Glomerular visceral epithelial cell (primary cell): ENCODE measurements at regions not wholly inside any gene's neighbourhood (a gene's known extent, or its start where the extent isn't known, plus 50 kb on each side); places are given as distances from the start of the nearest gene placed in this dataset.

Experiments used
- DNase-seq: peaks from one replicate; pipeline ENCODE4 v3.0.0-alpha.2; 2016; ENCODE audit errors: extremely low spot score

DNA sequence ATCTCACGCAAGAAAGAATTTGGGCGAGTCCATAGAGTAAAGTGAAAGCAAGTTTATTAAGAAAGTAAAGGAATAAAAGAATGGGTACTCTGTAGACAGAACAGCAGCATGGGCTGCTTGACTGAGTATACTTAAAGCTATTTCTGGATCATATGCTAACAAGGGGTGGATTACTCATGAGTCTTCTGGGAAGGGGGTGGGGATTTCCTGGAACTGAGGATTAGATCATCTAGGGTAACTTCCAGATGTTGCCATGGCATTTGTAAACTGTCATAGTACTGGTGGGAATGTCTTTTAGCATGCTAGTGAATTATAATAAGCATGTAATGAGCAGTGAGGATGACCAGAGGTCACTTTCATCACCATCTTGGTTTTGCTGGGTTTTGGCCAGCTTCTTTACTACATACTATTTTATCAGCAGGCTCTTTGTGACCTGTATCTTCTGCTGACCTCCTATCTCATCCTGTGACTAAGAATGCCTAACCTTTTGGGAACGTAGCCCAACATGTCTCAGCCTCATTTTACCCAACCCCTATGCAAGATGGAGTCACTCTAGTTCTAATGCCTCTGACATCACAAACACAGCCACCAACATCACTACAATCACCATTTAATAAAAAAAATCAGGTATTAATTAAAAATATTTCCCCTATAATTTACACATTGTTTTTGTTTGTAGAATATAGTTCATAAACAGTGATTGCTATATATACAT lies 890.7 kb upstream of the EPHA6 start:
- peak; percentile 91 for DNase-seq

GRCh38 chr3:95926904-95927501 lies 887.4 kb upstream of the EPHA6 start:
- DNase-seq, result no peak

GRCh38 chr3:95934181-95934580 lies 880.2 kb upstream of the EPHA6 start:
- DNase-seq, result no peak

GRCh38 chr3:95939235-95939809 lies 875.1 kb upstream of the EPHA6 start:
- no peak for DNase-seq

DNA sequence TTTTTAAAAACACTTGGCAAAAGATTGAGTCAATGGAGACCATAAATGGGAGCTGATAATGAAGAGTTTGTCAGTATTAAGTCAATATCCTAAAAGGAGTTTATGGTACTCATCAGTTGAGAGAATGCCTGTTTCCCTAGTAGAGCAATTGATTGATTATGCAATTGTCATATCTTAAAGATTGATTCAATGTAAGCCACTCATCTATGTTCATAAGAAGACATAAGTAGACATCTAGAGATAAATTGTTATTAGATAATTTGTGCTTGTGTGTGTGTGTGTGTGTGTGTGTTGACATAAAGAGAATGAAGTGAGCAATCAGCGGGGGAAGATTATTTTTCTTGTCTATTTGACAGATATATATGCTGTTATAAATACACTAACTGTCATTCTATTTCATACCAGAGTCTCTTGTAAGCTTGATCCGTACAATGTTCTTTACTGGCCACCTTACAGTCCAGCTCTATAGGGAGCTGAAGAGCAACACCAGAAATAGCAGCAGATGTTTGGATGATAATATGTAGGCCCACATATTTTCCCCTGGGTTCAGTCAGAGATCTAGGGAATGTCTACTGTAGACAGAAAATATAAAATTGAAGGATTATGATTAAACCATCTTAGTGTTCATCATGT lies 848.6 kb upstream of the EPHA6 start:
- DNase-seq, result no peak

DNA sequence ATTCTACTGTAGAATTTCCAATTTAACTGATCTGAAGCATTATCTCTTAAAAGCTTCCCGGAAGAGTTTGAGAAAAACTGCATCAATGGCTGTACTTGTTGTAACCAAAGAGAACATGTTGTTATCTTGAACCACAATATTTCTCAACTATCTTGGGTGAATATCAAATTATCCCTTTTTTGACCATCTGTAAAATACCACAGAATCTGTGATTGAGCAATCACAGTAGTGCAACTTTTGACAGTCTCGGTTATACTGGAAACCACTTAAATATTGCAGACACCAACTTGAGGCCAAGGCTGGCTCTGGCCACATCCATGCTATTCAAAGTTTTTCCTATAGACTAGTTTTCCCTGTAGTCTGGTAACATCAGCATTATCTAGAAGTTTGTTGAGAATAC lies 842.8 kb upstream of the EPHA6 start:
- DNase-seq, result no peak

- DNase-seq, result no peak
These were observed 820.1 kb upstream of the EPHA6 start for GRCh38 chr3:95994338-95994737.

GRCh38 chr3:96000966-96001365 lies 813.4 kb upstream of the EPHA6 start:
- no peak for DNase-seq

GRCh38 chr3:96007650-96008195 lies 806.7 kb upstream of the EPHA6 start:
- DNase-seq, result no peak

GRCh38 chr3:96012939-96013338 lies 801.5 kb upstream of the EPHA6 start:
- DNase-seq, result no peak

DNA sequence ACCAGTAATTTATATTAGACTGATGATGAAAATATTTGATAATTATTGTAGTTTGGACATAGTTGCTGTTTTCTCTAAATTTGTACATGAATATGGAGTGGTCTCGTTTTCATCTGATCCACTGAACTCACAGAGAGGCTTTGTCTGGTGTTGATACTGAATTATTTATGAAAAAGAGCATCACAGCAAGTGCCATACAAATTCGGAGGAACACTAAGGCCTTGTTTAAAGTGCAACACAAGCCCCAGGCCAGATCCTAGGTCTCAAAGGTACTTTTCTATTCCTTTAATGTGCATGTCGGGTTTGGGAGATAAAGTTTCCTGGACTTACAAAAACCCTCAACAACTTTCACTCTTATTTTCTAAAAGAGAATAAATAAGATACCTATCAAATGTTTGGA lies 796.8 kb upstream of the EPHA6 start:
- DNase-seq, result no peak

DNA sequence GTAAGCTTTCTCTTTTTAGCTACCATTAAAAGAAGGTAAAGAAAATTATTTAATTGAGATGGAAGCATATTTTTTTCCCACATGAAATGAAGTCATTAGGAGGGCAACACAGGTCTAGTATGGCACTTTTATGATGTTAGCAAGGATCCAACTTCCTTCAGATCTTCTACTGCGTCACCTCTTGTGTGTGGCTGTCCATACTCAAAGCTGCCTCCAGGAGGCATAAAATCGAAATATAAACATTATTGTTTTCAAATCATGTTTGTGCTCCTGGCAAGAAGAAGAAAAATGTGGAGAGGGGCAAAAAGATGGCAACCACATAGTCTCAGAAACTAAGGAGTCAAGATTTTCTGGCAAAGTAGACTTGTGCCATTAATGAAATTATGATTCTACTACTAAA lies 791.7 kb upstream of the EPHA6 start:
- DNase-seq, result no peak

DNA sequence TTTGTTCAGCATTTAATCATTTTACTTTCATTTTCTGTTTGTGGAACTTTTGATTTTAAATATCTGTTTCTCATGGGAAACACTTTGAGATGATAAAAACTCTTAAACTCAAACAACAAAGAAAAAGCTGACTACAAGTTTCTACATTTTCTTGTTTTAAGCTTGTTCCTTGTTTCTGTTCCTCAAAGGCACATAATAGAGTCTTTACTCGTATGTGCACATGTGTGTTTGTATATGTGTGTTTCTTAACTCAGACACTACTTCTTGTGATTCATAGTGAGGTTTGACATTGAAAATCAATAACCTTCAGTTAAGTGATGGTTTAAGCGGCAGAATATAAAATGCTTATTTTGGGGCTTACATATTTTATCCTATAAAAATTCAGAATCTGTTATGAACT lies 786.7 kb upstream of the EPHA6 start:
- DNase-seq, result no peak

DNA sequence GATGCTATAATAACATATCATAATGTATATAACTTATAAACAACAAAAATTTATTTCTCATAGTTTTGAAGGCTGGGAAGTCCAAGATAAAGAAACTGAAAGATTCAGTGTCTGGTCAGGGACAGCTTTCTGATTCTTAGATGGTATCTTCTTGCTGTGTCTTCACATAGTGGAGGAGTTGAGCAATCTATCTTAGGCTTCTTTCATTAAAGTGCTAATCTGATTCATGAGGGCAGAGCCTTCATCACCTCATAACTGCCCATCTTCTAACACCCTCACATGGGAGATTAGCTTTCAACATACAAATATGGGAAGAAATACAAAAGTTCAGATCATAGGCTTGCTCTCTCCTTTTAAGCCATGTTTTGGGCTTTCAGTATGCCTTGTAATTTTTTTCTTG lies 774.8 kb upstream of the EPHA6 start:
- DNase-seq, result no peak

GRCh38 chr3:96059301-96059700 lies 755.1 kb upstream of the EPHA6 start:
- no peak for DNase-seq

- no peak for DNase-seq
These were observed 745.3 kb upstream of the EPHA6 start for GRCh38 chr3:96069065-96069464.

DNA sequence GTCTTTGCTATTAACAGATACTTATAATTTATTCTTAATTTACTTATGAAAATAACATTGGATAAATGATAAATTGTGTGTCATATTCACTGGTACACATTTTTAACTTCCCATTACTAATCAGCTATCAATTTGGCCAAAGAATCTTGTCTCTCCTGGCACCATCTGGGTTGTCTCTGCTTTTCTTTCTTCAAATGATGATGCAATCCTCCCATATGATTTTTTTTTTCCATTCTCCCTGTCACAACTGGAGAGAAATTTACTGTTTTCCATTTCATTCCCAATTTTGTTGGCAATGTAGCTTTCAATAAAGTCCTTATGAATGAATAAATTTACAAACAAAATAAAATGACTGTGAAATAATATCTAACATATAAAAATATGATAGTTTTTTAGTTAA lies 743.7 kb upstream of the EPHA6 start:
- no peak for DNase-seq

- DNase-seq, result no peak
These were observed 743.3 kb upstream of the EPHA6 start for GRCh38 chr3:96071097-96071496.

DNA sequence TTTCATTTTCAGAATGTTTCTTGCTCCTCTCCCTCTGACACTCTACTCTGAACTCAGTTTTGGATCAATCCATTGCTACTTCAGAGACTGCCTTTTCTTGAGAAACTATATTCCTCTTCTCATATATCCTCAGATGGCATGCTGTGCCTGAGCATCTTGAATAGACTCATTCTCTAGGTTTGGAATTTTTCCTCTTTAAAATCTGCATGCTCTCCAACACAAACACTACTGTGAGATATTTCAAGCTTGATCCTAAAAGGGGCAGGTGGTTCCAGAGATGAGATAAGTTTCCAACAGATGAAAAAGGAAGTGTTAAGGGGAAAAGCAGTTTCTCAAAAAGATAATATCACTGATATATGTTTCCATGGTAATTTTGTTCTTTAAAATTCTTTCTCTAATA lies 742.2 kb upstream of the EPHA6 start:
- DNase-seq, result no peak

GRCh38 chr3:96083610-96084009 lies 730.8 kb upstream of the EPHA6 start:
- no peak for DNase-seq

DNA sequence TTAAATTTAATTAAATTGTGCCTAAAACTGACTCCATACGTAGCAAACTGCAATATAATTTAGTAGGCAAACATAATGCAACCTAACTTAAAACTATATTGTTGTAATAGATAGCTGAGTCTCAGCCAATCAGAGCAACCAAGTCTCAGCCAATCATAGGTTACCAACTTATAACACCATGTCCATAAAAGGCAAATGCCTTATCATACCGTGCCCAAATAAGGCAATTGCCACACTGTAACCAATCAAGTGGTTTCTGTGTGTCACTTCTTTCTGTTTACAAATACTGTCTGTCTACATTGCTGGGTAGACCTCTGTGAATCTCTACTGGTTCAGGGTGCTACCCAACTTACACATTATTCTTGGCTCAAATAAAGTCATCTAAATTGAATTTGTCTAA lies 728.4 kb upstream of the EPHA6 start:
- DNase-seq, result no peak

- no peak for DNase-seq
These were observed 713.3 kb upstream of the EPHA6 start for GRCh38 chr3:96101006-96101560.
